ENCODE measurements at regions not wholly inside any gene's neighbourhood (a gene's known extent, or its start where the extent isn't known, plus 50 kb on each side); places are given as distances from the start of the nearest gene placed in this dataset.

DNA sequence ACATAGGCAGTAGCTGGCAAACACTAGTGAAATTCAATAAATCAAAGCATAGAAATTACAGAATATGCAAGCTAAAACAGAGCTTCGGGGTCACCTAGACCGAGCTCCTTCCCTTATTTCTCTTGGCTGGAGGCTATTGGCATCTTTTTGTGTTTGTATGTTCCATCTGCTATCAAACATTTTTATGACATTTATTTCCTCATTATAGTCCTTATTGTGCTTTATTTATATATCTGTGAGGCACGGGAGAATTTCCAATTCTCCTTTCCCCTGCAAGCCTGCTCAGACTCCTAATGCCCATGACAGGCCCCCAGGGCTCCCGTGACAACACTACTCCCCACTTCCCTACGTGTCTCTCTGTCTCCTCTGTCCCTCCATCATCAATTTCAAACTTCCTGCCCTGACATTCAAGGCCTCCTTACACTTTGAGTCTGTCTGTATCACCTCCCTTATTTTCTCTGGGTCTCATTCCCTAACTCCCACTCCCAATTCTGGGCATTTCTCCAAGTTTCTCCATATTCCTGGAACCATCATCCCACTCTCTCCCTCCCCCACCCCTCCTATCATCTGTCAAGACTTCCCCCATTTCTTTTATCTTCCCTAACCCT lies 316.9 kb downstream of the OSR1 start:
- in situ Hi-C loops (cut with HindIII; ENCODE audit: extremely low pct_ligation_motif_present, low pct_unique_long_range_greater_than_20kb), result no loop called here
- intact Hi-C loops (cut with micrococcal nuclease; ENCODE audit: unreplicated experiment), result no loop called here
- H3K79me2 ChIP-seq (ENCODE audit: insufficient read depth, low read length), result no peaks in the 10 kb centered on the region
- ChIA-PET POLR2A (interaction anchor here (0.8 kb wide), 1 partner anchor 21 kb away, joined by 3 read pairs; no protein-coding TSS in a partner anchor), CTCF (ENCODE audit: low intra/inter-chr PET ratio, low total read pairs) (no interaction called here)
- H3K9me3 ChIP-seq (ENCODE audit: low read length), result no peaks in the 10 kb centered on the region
- no peak for FAIRE-seq
- TF ChIP-seq POGZ (CRISPR knock-in tag; IDR thresholded peaks at IDR 0.05) (no peak), ZNF879 (CRISPR knock-in tag; IDR thresholded peaks at IDR 0.05) (no peak), NR2C2 (CRISPR knock-in tag; IDR thresholded peaks at IDR 0.05; ENCODE audit: borderline replicate concordance) (no peak), GTF2F1 (IDR thresholded peaks at IDR 0.05; ENCODE audit: low read length) (no peak), HCFC1 (IDR thresholded peaks at IDR 0.05; ENCODE audit: low read depth, low read length) (no peak), ZBTB20 (CRISPR knock-in tag; IDR thresholded peaks at IDR 0.05; ENCODE audit: borderline replicate concordance, low read depth) (no peak), MBNL3 (CRISPR knock-in tag; conservative IDR thresholded peaks at IDR 0.05) (no peak), TFDP2 (CRISPR knock-in tag; IDR thresholded peaks at IDR 0.05) (no peak), ZNF432 (CRISPR knock-in tag; IDR thresholded peaks at IDR 0.05; ENCODE audit: borderline replicate concordance) (no peak), REPIN1 (CRISPR knock-in tag; IDR thresholded peaks at IDR 0.05; ENCODE audit: borderline replicate concordance, low read depth) (no peak)
- TF ChIP-seq, protein P1, sequence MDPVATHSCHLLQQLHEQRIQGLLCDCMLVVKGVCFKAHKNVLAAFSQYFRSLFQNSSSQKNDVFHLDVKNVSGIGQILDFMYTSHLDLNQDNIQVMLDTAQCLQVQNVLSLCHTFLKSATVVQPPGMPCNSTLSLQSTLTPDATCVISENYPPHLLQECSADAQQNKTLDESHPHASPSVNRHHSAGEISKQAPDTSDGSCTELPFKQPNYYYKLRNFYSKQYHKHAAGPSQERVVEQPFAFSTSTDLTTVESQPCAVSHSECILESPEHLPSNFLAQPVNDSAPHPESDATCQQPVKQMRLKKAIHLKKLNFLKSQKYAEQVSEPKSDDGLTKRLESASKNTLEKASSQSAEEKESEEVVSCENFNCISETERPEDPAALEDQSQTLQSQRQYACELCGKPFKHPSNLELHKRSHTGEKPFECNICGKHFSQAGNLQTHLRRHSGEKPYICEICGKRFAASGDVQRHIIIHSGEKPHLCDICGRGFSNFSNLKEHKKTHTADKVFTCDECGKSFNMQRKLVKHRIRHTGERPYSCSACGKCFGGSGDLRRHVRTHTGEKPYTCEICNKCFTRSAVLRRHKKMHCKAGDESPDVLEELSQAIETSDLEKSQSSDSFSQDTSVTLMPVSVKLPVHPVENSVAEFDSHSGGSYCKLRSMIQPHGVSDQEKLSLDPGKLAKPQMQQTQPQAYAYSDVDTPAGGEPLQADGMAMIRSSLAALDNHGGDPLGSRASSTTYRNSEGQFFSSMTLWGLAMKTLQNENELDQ (CRISPR knock-in tag; IDR thresholded peaks at IDR 0.05; ENCODE audit: borderline replicate concordance), result no peak
- TF ChIP-seq, protein P2, sequence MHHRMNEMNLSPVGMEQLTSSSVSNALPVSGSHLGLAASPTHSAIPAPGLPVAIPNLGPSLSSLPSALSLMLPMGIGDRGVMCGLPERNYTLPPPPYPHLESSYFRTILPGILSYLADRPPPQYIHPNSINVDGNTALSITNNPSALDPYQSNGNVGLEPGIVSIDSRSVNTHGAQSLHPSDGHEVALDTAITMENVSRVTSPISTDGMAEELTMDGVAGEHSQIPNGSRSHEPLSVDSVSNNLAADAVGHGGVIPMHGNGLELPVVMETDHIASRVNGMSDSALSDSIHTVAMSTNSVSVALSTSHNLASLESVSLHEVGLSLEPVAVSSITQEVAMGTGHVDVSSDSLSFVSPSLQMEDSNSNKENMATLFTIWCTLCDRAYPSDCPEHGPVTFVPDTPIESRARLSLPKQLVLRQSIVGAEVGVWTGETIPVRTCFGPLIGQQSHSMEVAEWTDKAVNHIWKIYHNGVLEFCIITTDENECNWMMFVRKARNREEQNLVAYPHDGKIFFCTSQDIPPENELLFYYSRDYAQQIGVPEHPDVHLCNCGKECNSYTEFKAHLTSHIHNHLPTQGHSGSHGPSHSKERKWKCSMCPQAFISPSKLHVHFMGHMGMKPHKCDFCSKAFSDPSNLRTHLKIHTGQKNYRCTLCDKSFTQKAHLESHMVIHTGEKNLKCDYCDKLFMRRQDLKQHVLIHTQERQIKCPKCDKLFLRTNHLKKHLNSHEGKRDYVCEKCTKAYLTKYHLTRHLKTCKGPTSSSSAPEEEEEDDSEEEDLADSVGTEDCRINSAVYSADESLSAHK (CRISPR knock-in tag; IDR thresholded peaks at IDR 0.05; ENCODE audit: borderline replicate concordance), result no peak
- TF ChIP-seq, protein P3, sequence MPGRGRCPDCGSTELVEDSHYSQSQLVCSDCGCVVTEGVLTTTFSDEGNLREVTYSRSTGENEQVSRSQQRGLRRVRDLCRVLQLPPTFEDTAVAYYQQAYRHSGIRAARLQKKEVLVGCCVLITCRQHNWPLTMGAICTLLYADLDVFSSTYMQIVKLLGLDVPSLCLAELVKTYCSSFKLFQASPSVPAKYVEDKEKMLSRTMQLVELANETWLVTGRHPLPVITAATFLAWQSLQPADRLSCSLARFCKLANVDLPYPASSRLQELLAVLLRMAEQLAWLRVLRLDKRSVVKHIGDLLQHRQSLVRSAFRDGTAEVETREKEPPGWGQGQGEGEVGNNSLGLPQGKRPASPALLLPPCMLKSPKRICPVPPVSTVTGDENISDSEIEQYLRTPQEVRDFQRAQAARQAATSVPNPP (CRISPR knock-in tag; IDR thresholded peaks at IDR 0.05), result no peak
- ATAC-seq, result no peak
- BruUV-seq (replicated peaks), result no TSS peak
- no peak overlapping the region for H3K27ac ChIP-seq (ENCODE audit: extremely low read length, insufficient read depth, low read length)
- no peak overlapping the region for H3K4me3 ChIP-seq (replicated peaks in 1 of 3; ENCODE audit: insufficient read depth in 1 of 3, low read depth in 2 of 3, low read length in 3 of 3)
- no peaks in the 10 kb centered on the region for H3K36me3 ChIP-seq (replicated peaks in 1 of 2; ENCODE audit: control insufficient read depth in 1 of 2, insufficient read depth in 2 of 2, low read length in 2 of 2)
- DNase-seq (ENCODE audit: low spot score), result no peak
- H4K20me1 ChIP-seq (ENCODE audit: insufficient read depth, low read length), result no peaks in the 10 kb centered on the region
- WGBS (ENCODE audit: low lambda C conversion rate), result 24% methylated on average over 5 of the region's 5 CpGs
- no peaks in the 10 kb centered on the region for H3K4me1 ChIP-seq (ENCODE audit: insufficient read depth, low read length)
- no peak overlapping the region for H2AFZ ChIP-seq (ENCODE audit: low read length)
- no peaks in the 10 kb centered on the region for H3K27me3 ChIP-seq (ENCODE audit: control insufficient read depth in 1 of 2, insufficient read depth in 2 of 2, low read length in 2 of 2)
- no peak overlapping the region for H3K4me2 ChIP-seq (ENCODE audit: low read depth, low read length)
- no peak overlapping the region for H3K9ac ChIP-seq (ENCODE audit: insufficient read depth, low read depth, low read length)
